ENCODE measurements at regions not wholly inside any gene's neighbourhood (a gene's known extent, or its start where the extent isn't known, plus 50 kb on each side); places are given as distances from the start of the nearest gene placed in this dataset.

DNA sequence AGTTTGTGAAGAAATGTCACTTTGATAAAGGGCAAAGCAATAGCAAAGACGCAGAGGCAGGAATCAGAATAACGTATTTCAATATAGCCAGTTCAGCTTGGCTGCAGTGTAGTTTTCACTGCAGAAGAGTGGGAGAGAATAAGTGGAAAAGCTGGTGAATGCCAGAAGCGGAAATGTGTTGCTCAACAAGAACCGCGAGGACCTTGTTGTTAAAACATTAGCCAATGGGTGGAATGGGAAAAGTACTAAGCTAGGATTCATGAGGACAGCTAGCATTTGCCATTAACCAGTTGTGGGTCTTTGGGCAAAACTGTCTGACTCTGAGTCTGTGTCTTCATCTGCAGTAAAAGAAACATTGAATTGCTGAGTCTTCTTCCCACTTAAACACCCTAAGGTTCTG, 292.9 kb upstream of the GRIP1 start:
- DNase-seq, result no peak

DNA sequence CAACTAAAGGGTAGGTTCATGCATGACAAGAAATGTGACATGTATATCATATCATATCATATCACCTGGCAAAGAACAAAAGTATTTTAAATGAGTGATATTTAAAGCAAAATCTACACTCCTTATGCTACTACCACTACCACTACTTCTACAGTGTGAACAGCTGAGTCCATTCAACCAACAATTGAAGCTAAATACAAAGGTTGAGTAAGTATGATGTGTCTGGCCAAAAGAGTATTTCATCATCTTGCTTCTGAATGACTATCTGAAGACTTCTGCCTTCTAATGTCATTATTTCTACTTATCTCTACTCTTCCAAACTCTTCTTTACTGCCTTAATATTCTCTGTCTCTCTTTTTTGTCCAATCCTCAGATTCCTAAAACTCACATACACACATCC, 292.6 kb upstream of the CAND1 start:
- DNase-seq, result no peak

GRCh38 chr12:66978802-66979201, 290.4 kb upstream of the CAND1 start:
- DNase-seq, result no peak

- DNase-seq, result no peak
These were observed 289.9 kb upstream of the CAND1 start for GRCh38 chr12:66979251-66979650.

DNA sequence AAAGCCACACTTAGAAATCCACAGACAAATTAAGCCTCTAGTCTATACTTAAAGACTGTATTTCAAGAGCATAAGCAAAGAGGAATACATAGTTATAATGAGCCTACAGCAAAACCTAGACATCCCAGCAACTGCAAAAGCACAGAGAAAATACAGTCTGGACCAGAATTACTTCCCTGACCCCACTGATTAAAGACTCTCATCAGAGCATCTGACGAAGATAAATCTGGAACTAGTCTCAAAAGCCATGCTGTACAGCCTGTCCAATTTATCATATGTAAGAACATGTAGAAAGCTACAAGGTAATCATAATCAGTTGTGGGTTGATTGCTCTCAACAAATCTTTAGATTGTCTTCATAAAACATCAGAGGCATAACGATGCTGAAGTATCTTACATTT, 285.1 kb upstream of the CAND1 start:
- DNase-seq, result no peak

GRCh38 chr12:66984962-66985361, 284.2 kb upstream of the CAND1 start:
- DNase-seq, result no peak

DNA sequence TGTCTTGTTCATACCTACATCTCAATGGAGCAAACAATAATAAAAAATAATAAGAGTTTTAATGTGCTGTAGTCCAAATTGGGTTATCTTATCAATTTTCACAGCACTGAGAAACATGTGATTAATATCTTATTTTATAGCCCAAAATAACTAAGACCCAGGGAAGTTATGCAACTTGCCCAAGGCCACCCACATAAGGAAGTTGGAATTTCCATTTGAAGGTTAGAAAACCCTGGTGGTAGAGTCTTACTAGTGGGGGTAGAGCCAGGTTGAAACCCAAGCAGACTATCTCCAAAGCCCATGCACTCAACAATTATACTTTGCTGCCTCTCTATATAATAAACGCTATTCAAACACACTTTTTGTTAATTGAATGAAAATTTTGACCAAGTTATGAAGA, 270.0 kb upstream of the CAND1 start:
- DNase-seq, result no peak

DNA sequence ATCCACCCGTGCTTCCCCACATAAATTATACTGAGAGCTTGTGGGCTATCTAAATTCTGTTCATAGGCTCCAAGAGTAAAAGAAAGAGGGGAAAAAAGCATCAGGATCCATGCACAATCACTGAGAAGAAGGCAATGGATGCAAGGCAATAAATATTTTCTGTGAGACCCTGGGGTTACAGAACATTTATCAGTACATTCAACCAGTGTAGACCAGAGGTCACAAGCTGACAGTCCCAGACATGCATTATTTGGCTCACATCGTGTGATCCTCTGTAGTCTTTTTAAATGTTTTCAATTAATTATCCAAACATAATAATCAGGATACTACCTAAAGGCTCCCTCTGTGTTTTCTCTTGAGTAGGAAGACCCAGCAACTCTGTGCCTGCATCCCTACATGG, 267.9 kb upstream of the CAND1 start:
- no peak for DNase-seq

- DNase-seq, result no peak
These were observed 266.4 kb upstream of the CAND1 start for GRCh38 chr12:67002720-67003119.

DNA sequence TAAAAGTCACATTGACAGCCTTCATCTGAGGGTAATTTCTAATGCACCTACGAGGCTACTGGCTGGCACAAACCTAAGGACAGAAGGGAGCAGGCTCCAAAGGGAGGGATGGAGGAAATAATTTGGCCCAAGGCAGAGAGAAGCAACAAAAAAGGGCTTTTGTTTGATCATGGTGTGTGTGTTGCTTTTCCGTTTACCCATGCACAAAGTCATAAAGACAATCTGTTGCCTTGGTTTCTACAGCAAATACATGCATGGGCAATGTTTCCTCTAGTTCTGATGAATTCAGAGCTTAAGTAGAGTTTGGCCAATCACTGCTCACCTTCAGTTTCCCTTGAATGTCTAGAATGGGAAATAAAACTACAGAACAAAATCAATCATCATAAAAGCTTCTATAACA, 262.5 kb upstream of the CAND1 start:
- DNase-seq, result no peak

GRCh38 chr12:67014642-67015041, 254.5 kb upstream of the CAND1 start:
- no peak for DNase-seq

- no peak for DNase-seq
These were observed 251.1 kb upstream of the CAND1 start for GRCh38 chr12:67018105-67018504.

- DNase-seq, result no peak
These were observed 250.1 kb upstream of the CAND1 start for GRCh38 chr12:67019070-67019469.

DNA sequence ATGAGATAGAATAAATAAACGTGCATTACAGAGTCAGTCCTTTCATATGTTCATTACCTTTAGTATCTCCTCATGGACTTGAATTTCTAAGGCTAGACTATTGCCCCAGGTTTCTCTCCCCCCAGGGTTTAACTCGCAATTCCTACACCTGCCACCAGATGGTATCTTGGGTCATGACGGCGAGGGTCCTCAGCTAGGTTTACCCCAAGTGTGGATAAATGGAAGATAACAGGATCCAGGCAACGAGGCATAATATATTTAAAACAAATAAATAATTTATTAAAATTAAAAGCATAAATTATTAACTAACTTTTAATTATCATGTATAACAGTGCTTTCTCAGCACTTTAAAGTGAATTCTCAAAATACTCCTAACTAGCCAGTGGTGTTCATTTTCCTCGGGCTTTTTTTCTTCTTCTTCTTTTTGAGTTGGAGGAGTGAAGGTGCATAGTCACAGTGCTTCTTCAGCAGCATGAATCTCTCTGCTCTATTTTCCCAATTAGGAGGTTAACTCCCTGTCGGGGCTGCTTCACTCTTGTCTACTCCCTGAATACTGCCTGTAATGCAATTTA, 243.5 kb upstream of the CAND1 start:
- no peak for DNase-seq

GRCh38 chr12:67026487-67027246, 242.5 kb upstream of the CAND1 start:
- no peak for DNase-seq

DNA sequence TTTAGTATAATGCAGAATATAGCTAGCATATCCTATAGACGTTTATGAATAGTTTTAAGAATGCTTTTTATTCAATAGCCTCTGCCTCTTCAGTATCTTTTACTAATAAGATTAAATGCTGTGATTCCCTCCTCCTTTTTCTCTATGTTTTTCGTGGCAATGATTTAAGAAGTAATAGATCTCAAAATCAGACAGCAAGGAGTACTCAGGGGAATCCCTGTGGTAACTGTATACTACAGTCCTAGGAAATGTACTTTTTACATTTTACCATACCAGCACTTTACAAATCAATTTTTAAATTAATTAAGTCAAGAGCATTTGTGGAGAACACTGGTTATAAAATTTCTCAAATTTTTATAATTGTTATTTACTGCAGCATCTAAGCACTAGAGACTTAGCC, 240.6 kb upstream of the CAND1 start:
- DNase-seq, result no peak

GRCh38 chr12:67034110-67034879, 234.9 kb upstream of the CAND1 start:
- no peak for DNase-seq

DNA sequence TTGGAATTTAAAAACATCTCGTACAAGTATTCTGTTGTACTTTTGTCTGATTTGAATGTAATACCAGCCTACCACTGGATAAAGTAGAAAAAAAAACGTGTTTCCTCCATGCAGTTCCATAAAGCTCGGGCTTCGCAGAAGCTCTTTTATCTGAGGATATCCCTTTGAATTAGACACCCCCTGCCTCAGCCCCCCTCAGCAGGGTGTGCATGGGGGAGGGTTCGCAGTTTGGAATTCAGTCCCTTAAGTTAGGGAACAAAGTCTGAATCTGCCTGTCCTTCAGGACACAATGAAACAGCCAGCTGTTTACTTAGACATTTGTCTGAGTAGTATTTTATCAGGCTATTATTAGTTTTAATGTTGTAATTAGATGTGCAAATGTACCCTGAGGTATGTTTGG, 234.0 kb upstream of the CAND1 start:
- no peak for DNase-seq

DNA sequence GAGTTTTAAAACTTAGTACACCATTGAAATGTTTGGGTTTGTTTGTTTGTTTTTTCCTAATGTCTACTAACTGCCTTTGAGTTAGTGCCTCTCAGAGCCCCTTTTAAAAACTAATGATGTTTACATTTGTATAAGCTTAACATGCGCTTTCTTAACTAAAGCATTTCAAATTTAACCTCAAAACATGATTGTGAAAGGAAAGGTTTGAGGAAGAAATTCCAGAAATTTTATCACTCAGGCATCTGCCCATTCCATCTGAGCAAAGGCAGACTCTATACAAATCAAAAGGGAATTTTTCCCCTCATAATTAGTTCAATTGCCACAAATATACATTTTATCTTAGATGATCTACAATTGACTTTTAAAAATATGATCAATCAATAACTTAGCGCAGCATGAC, 230.7 kb upstream of the CAND1 start:
- DNase-seq, result no peak

DNA sequence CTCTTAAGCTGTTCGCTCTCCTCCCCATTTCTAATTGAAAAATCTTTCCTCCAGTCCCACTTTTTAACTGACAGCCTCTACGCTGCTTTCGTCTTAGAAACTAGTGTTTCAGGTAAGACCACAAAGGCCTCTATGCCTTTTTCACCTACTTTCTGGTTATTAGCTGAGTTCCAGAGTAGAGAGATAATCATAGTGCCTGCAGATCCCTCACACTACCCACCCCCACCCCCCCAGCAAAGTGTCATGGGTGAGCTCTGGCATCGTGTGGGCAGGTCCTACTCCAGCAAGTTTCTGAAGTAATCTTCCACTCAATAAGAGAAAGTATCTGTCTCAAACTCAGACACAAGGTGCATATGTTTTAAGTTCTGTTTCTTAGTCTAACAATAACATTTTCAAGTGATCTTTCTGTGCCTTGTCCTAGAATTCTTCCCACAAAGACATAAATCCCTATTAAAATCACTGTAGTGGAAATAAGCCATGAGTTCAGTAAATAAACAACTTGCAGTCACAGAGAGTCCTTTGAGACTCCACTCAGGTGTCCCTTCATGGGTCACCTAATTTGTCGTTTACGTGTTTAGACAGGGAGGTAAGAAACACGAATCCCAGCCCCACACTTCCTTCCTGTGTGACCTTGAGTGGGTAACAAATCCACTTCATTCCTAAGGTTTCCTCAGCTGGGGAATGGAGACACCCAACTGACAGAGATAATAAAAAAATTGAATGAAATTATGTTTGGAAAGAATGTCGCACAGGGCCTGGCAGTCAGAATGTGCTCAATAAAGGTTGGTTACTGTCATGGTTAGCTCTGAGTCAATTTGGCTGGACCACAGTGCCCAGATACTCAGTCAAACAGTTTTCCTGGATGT, 228.9 kb upstream of the CAND1 start:
- DNase-seq, result no peak

- DNase-seq, result no peak
These were observed 228.4 kb upstream of the CAND1 start for GRCh38 chr12:67040861-67041137.

- no peak for DNase-seq
These were observed 226.4 kb upstream of the CAND1 start for GRCh38 chr12:67042697-67043131.

- no peak for DNase-seq
These were observed 225.4 kb upstream of the CAND1 start for GRCh38 chr12:67043771-67044170.
